K562 (cell line): ENCODE measurements at regions not wholly inside any gene's neighbourhood (a gene's known extent, or its start where the extent isn't known, plus 50 kb on each side); places are given as distances from the start of the nearest gene placed in this dataset.

Experiments
- CHD2 ChIP-seq: IDR thresholded peaks from 2 replicates; pipeline ENCODE4 v1.6.1; 2011; ENCODE audit warnings: low read depth, low read length
- CSDE1 ChIP-seq, 2 experiments: fragments of 450-650 bp; IDR thresholded peaks; 2 replicates each; pipeline ENCODE4 v1.6.1; 2016; ENCODE audit warnings: mild to moderate bottlenecking in 1 of 2
- EP300 ChIP-seq: IDR thresholded peaks from 2 replicates; pipeline ENCODE4 v1.6.1; 2012; ENCODE audit warnings: low read length, improper control_type of control experiment
- HDAC2 ChIP-seq: fragments of 450-650 bp; IDR thresholded peaks from 2 replicates; pipeline ENCODE4 v1.6.1; 2016; ENCODE audit warnings: mild to moderate bottlenecking
- HNRNPK ChIP-seq: fragments of 200-400 bp; formaldehyde crosslinking; IDR thresholded peaks from one replicate; pipeline ENCODE4 v1.6.1; 2018; ENCODE audit warnings: mild to moderate bottlenecking, low read depth, low read length; ENCODE audit not compliant: poor library complexity, severe bottlenecking
- KAT2B ChIP-seq: IDR thresholded peaks from one replicate; pipeline ENCODE4 v1.6.1; 2012; ENCODE audit warnings: low read depth, mild to moderate bottlenecking, control low read depth, inconsistent platforms, low read length, moderate library complexity
- NFRKB ChIP-seq: fragments of 450-650 bp; IDR thresholded peaks from 2 replicates; pipeline ENCODE4 v1.6.1; 2016; ENCODE audit warnings: low read depth
- PHB ChIP-seq: fragments of 250-450 bp; sonication (Bioruptor Pico); IDR thresholded peaks from 2 replicates; pipeline ENCODE4 v1.5.0; 2021
- POLR2AphosphoS5 ChIP-seq: IDR thresholded peaks from 2 replicates; pipeline ENCODE4 v1.6.1; 2011; ENCODE audit warnings: mild to moderate bottlenecking, low read depth, low read length, moderate library complexity; ENCODE audit not compliant: control insufficient read depth, insufficient read depth
- PTRF ChIP-seq: fragments of 450-650 bp; IDR thresholded peaks from 2 replicates; pipeline ENCODE4 v1.6.1; 2016; ENCODE audit warnings: mild to moderate bottlenecking, missing genetic modification characterization, missing compliant biosample characterization
- TF ChIP-seq, protein P1 (sequence below), 3 experiments: IDR thresholded peaks in 2 of 3; conservative IDR thresholded peaks in 1 of 3; 2 replicates each; pipeline ENCODE4 v1.5.1; 2011 to 2012; ENCODE audit warnings: low read length in 3 of 3, mild to moderate bottlenecking in 3 of 3, control low read depth in 2 of 3, improper control_type of control experiment in 1 of 3, inconsistent platforms in 1 of 3, low read depth in 1 of 3, mixed read lengths in 1 of 3, moderate library complexity in 1 of 3; ENCODE audit not compliant: insufficient read depth in 2 of 3
- TF ChIP-seq, protein P2 (sequence below): fragments of 250-450 bp; sonication (Bioruptor Pico); IDR thresholded peaks from 2 replicates; pipeline ENCODE4 v1.4.0; 2020; ENCODE audit warnings: mild to moderate bottlenecking

DNA sequence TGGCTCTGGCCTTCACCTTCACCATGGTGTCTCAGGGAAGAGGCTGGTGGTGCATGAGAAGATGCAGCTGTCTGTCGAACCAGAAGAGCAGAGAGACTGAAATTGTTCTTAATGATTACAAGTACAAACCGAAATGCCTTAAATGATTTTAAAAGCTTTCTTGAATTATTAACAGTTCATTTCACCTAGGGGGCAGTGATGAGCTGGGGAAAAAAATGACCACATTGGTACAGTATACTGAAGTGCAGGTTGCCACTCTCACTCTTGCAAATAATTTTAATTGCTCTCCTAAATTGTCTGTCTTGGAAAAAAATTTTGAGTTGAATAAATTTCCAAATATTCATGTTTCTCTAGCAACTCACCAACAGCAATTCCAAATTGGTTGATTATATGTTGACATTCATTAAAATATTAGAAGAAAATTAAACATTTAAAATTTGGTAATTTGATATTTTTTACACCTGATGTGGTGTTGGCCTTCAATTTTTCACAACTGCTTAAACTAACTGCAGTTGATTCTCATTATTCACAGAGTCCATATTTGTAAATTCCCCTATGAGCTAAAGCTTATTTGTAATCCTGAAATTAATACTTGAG, 692.6 kb downstream of the ZWINT start:
- TF ChIP-seq PHB = no peak
- TF ChIP-seq NFRKB = no peak
- no peak for TF ChIP-seq HNRNPK
- no peak for TF ChIP-seq POLR2AphosphoS5
- TF ChIP-seq EP300 = no peak
- TF ChIP-seq HDAC2 = no peak
- no peak for TF ChIP-seq PTRF
- TF ChIP-seq, protein P1, sequence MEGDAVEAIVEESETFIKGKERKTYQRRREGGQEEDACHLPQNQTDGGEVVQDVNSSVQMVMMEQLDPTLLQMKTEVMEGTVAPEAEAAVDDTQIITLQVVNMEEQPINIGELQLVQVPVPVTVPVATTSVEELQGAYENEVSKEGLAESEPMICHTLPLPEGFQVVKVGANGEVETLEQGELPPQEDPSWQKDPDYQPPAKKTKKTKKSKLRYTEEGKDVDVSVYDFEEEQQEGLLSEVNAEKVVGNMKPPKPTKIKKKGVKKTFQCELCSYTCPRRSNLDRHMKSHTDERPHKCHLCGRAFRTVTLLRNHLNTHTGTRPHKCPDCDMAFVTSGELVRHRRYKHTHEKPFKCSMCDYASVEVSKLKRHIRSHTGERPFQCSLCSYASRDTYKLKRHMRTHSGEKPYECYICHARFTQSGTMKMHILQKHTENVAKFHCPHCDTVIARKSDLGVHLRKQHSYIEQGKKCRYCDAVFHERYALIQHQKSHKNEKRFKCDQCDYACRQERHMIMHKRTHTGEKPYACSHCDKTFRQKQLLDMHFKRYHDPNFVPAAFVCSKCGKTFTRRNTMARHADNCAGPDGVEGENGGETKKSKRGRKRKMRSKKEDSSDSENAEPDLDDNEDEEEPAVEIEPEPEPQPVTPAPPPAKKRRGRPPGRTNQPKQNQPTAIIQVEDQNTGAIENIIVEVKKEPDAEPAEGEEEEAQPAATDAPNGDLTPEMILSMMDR (IDR thresholded peaks at IDR 0.05 in 2 of 3, conservative IDR thresholded peaks at IDR 0.05 in 1 of 3; ENCODE audit: insufficient read depth in 2 of 3, low read depth in 1 of 3, low read length in 3 of 3) = no peak
- TF ChIP-seq, protein P2, sequence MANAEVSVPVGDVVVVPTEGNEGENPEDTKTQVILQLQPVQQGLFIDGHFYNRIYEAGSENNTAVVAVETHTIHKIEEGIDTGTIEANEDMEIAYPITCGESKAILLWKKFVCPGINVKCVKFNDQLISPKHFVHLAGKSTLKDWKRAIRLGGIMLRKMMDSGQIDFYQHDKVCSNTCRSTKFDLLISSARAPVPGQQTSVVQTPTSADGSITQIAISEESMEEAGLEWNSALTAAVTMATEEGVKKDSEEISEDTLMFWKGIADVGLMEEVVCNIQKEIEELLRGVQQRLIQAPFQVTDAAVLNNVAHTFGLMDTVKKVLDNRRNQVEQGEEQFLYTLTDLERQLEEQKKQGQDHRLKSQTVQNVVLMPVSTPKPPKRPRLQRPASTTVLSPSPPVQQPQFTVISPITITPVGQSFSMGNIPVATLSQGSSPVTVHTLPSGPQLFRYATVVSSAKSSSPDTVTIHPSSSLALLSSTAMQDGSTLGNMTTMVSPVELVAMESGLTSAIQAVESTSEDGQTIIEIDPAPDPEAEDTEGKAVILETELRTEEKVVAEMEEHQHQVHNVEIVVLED = no peak
- no peak for TF ChIP-seq CSDE1 (IDR thresholded peaks at IDR 0.05)
- TF ChIP-seq KAT2B = no peak
- TF ChIP-seq CHD2 = no peak
